ENCODE measurements at regions not wholly inside any gene's neighbourhood (a gene's known extent, or its start where the extent isn't known, plus 50 kb on each side); places are given as distances from the start of the nearest gene placed in this dataset.

GRCh38 chrX:39333451-39333850 is 532.2 kb downstream of the MID1IP1 start:
- no peak for DNase-seq (ENCODE audit: low spot score)

DNA sequence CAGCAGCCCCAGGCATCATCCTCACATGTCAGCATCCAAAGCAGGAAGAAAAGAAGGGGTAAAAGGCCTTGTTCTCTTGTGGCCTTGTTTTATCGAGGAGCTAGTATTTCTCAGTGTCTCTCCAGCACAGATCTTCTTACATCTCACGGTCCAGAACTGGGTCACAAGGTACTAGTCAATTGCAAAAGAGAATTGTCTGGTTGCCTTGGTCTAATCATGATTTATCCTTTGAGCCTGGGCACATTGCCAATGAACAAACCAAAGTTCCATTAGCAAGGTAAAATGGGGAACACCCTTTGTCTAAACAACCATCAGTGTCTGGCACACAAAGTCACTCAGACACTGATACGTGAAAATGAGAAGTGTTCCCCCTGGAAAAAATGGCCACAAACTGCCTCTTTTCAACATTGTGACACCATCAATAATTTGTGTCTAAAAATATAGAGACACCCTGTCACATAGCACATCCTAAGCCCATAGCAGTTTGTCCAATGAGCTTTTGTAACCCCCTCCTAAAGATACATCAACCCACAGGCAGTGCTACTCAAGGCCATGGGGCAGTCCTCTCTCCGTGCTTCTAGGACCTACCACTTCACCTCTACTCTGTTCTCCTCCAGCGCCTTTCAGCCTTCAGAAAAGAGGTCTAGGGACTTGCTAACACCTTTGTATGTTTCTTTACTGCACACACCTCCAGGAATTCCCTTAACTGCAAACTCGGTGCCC is 534.4 kb downstream of the MID1IP1 start:
- DNase-seq (ENCODE audit: low spot score) = no peak

DNA sequence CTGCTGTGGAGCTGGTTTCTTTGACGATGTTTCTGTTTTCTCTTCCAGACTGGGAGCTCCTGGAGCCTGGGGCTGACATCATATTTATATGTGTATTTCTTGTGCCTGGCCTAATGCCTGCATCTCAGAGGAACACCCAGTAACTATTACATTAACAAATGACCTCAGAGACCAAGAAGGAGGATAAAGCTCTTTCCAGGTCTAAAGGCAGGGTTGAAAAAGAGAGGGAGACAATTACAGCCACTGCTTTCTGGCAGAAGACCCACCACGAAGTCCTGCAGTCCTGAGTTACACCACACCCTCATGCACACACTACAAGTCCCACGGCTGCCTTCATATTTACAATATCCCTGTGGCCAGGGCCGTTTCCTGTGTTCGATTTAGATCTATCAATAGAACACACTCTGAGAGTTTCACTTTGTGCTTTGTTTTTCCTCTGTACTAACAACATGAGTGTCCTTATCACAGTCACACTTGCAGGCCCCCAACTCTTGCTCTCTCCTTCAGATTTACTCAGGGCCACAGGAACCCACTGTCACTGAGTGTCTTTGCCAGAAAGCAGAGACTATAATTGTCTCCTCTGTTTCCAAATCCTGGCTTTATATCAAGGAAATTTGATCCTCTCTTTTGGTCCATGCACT is 535.5 kb downstream of the MID1IP1 start:
- no peak for DNase-seq (ENCODE audit: low spot score)

DNA sequence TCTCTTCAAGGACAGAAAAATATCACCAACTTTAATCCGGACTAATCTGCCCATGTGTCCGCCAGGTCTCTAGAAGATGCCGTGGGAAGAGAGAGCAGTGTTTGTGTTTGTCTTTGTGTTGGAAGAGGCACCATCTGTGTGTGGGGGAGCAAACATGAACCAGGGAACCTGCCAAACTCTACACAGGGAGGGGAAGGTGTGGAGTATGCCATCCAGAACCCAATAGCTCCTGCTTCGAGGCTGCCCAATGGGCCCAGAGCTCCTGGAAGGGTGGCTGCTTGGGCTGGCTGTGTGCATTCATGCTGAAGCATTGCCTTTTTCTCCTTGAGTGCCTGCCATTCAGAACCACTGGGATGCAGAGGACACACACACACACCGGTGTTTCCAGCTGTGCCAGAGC is 536.2 kb downstream of the MID1IP1 start:
- DNase-seq (ENCODE audit: low spot score) = no peak

- no peak for DNase-seq (ENCODE audit: low spot score)
Observed at GRCh38 chrX:39338583-39338982, 537.3 kb downstream of the MID1IP1 start.

DNA sequence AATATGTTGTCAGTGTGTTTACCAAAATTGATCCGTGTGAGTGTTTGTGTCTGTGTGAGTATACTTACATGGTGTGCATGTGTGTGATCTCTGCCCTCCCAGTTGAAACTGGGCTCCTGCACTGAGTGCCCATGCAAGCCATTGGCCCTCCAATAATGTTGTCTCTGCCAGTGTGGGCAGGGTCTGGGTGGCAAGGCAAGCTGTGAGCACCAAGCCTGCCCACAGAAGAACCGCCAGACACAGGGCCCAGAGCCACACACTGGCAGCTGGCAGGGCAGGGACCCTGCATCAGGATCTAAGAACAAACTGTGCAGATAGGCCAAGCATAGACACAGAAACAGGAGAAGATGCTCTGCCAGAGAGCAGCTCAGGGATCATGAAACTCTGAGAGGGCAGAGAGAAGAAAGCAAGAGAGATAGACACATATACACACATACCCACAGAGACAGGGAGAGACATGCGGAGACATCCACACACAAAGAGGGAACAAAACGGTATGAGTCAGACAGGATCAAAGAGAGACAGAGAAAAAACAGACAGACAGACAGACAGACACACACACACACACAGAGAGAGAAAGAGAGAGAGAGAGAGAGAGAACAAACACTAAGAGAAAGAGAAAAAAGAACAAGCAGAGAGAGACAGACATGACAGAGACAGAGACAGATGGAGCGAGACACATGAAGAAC is 555.0 kb downstream of the MID1IP1 start:
- DNase-seq (ENCODE audit: low spot score) = no peak

DNA sequence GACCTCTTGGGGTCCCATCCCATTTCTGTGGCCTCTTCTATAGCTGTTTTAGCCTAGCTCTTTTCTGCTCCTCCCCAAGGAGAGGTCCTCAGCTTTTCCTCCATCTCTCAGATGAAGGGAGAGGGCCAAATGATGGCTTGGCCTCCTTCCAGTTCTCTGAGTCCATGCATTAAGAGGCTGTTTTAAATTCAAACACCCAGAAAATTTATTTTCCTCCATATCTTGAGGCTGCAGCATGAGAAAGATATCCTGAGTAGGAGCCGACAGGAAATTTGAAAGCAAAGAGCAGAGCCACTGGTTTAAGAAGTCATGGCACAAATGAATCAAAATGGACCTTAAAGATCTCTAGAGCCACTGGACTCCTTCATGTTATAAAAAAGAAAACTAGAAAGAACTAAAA is 558.8 kb downstream of the MID1IP1 start:
- no peak for DNase-seq (ENCODE audit: low spot score)

- DNase-seq (ENCODE audit: low spot score) = no peak
Observed at GRCh38 chrX:39361736-39362135, 560.5 kb downstream of the MID1IP1 start.

DNA sequence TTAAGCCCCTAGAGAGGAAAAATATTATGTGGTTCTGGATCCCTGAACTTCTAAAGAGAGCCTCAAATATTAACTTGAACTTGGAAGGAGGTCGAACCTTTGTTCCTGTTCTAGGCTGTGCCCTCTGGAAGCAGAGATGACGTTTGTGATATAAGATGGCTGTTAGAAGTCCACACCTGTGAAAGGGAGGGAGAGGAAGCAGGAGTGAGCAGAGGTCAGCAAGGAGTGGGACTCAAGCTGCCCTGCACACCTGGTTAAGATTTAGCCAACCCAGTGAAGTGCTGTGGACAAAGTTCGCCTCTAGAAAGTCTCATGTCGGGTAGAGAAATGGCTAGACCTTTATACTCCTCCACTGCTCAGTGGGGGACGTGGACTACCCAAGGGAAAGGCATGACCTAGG is 566.2 kb downstream of the MID1IP1 start:
- no peak for DNase-seq (ENCODE audit: low spot score)

DNA sequence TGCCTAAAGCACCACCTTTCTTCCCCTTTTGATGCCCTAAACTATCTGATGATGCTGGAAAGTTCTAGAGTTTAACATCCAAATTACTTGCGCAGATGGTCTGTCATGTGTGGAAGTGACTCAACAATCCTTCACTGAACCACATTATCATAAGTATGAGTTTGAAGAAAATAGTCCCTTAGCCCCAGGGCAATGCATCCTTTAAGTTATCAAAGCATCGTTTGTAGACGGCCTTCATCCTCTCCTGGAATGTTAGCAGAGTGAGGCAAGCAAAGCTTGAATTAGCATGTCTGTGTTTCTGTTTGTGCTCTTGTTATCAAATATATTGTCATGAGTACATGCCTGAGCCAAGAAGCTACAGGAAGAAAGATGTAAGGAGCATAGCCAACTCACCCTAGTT is 570.9 kb downstream of the MID1IP1 start:
- DNase-seq (ENCODE audit: low spot score) = no peak

- DNase-seq (ENCODE audit: low spot score) = no peak
Observed at GRCh38 chrX:39377157-39377556, 575.9 kb downstream of the MID1IP1 start.

DNA sequence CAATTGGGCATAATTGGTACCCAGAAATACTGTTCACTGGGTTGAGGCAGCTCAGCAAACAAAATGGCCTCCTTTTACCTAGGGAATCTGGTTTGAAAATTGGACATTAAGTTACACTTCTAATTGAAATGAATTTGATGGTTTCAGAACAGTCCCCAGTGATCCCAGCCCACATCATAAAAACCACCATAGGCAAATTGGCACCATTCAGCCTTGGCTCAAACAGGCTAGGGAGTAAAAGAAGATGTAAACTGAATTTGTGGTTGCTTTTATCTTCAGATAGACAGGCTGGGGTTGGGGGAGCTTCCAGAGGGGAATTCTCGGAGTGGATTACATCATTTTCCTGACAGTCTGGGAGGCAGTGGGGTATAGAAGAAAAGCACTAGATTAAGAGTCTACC is 576.5 kb downstream of the MID1IP1 start:
- DNase-seq (ENCODE audit: low spot score) = no peak

- no peak for DNase-seq (ENCODE audit: low spot score)
Observed at GRCh38 chrX:39381422-39381821, 580.2 kb downstream of the MID1IP1 start.

DNA sequence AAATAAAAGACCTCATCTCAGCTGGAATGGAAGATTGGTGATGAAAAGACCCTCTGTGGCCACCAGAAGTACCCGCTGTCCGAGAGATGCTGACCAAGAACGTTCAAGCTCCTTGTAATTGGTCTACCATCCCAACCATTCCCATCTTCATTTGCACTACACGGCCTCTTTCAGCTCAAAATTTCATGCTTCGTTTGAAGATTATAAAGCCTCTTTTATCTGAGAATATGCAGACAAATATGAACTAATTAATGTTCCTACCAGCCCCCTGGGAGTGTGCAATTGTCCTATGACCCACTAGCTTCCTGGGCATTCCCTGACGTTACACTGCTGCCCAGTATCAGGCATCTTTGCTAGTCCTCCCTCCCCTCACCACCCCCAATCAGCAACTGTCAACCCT is 583.7 kb downstream of the MID1IP1 start:
- DNase-seq (ENCODE audit: low spot score) = no peak

GRCh38 chrX:39388730-39389129 is 587.5 kb downstream of the MID1IP1 start:
- DNase-seq (ENCODE audit: low spot score) = no peak

DNA sequence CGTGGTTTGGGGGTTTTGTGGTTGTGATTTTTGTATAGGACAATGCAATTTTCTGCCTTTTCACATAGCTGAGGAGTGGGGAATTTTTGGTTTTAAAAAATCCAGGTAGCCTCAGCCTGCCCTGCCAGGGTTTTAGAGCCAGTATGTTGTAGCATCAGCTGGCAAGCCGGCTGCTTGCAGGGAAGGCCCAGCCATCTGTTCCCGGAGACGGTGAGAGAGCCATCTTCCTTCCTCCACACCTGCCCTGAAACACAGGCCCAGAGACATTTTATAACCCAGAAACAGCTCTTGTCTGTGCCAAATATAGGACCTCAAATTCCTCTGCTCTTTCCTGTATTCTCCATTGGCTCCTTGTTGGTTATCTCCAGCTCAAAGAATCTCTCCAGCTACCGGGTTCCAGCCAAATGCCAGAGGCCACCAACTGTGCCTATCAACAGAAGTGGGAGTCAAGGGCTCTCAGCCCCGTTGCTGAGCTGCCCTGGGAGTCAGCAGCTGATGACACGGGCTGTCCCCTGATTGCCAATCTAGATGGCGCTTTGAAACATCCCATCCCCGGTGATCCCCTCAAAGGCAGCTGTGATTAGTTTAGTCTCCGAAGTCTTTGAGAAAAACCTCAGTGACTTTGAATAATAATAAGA is 595.2 kb downstream of the MID1IP1 start:
- DNase-seq (ENCODE audit: low spot score) = no peak

DNA sequence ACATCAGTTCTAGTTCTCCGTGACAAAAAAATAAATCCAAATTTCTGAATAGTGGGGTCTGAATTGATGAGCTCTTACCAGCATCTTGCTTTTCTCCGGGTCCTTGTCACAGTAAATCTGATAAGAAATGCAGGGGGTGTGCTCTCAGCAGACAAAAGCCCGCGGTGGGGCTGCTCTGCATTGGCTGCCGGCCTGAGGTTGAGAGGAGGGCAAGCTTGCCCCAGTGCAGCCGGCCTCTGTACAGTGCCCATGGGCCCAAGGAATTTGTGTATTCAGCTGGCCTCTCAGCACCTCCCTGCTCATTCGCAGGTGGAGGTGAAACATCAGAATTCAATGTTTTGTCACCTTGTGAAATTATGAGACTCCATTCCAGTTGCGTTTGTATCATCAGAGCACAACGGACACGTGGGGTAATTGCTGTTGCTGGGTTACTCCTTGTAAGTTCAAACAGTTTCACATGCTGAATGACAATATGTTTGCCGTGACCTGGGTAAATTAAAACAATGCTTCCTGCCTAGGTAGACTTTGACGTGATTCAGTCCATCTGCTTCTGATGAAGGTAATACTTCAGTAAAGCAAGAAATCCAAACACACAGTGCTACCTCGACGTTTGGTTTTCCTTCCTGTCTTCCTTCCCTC is 596.4 kb downstream of the MID1IP1 start:
- no peak for DNase-seq (ENCODE audit: low spot score)

- DNase-seq (ENCODE audit: low spot score) = no peak
Observed at GRCh38 chrX:39398215-39398962, 597.1 kb downstream of the MID1IP1 start.

DNA sequence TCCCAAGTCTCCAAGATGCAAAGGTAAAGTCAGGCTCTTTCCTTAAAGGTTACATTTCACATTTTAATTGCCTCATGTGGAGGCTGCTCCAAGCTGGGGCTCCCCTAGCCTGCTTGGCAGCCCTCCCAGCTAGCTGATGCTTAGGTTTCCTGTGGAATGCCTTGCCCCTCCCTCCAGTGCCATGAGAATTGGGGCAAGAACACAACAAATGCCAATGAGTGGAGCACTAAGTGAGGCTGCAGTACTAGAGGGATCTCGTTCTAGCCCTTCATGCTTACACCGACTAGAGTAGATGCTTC is 597.7 kb downstream of the MID1IP1 start:
- DNase-seq (ENCODE audit: low spot score) = no peak

GRCh38 chrX:39399387-39399786 is 598.1 kb downstream of the MID1IP1 start:
- no peak for DNase-seq (ENCODE audit: low spot score)

DNA sequence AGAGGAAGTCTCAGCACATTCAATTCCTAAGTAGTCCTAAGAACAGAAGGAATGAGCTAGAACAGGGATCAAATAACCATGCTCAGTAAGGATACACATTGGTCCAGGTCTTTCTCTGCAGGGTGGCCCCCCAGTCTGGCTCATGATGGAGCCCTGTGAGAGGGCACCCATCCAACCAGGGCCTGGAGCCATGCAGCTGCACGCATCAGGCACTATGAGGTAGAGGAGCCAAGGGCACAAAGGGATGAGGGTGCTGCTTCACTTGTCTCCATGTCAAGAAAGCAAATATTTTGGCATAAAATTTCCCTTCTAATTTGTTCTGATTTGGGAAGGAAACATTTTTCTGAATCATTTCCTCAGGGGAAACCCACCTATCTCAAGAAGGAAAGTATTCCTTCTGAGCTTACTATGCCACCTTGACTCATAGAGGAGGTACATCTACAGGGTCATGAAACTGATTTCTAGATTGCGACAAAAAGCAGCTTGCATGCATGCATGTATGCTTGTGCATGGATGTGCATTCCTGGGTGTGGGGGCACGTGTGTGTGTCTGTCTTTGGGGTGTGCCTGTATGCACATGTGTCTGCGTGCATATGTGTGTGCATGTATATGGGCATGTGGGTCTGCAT is 600.3 kb downstream of the MID1IP1 start:
- DNase-seq (ENCODE audit: low spot score) = no peak
